BLaER1 treated with 17β-estradiol and CSF1 and Interleukin-3, amounts not matched to agents 10 nM and 100 nM (cell line): ENCODE measurements at regions not wholly inside any gene's neighbourhood (a gene's known extent, or its start where the extent isn't known, plus 50 kb on each side); places are given as distances from the start of the nearest gene placed in this dataset.

Experiments
- H3K27ac ChIP-seq, 11 experiments: shearing (Covaris generic); formaldehyde crosslinking; 2 replicates each; pipeline ENCODE4 v1.8.1; 2022
- H3K27me3 ChIP-seq, 11 experiments: shearing (Covaris generic); formaldehyde crosslinking; 2 replicates each; pipeline ENCODE4 v1.8.1; 2022
- H3K36me3 ChIP-seq, 11 experiments: shearing (Covaris generic); formaldehyde crosslinking; 2 replicates each; pipeline ENCODE4 v1.8.1; 2022
- H3K4me1 ChIP-seq, 10 experiments: shearing (Covaris generic); formaldehyde crosslinking; 2 replicates each; pipeline ENCODE4 v1.8.1; 2022
- H3K4me2 ChIP-seq, 11 experiments: shearing (Covaris generic); formaldehyde crosslinking; 2 replicates each; pipeline ENCODE4 v1.8.1; 2022
- H3K4me3 ChIP-seq, 10 experiments: shearing (Covaris generic); formaldehyde crosslinking; 2 replicates each; pipeline ENCODE4 v1.8.1; 2022
- H3K9ac ChIP-seq, 11 experiments: shearing (Covaris generic); formaldehyde crosslinking; 2 replicates each; pipeline ENCODE4 v1.8.1; 2022
- H3K9me3 ChIP-seq, 11 experiments: shearing (Covaris generic); formaldehyde crosslinking; replicated peaks in 1 of 11; 2 replicates each; pipeline ENCODE4 v1.8.1; 2022
- H4K20me1 ChIP-seq, 11 experiments: shearing (Covaris generic); formaldehyde crosslinking; 2 replicates each; pipeline ENCODE4 v1.8.1; 2022
- Cebpa-rat ChIP-seq, 11 experiments: shearing (Covaris generic); IDR thresholded peaks; 2 replicates each; pipeline ENCODE4 v1.8.1; 2022

- Histone ChIP-seq H3K27me3 (no peaks in the 10 kb centered on the region), H4K20me1 (no peaks in the 10 kb centered on the region), H3K4me1 (peaks cover 0 to 12% (median 0%) of the 10 kb centered on the region in 10 experiments; a peak in 5 of 20 replicates), H3K36me3 (no peaks in the 10 kb centered on the region), H3K9me3 (no peaks in the 10 kb centered on the region), H3K4me2 (no peak overlapping the region), H3K9ac (no peak overlapping the region), H3K4me3 (no peak overlapping the region), H3K27ac (no peak overlapping the region)
- no peak for TF ChIP-seq Cebpa-rat (IDR thresholded peaks at IDR 0.05)
Measured at GRCh38 chr1:114214016-114214415, 60.3 kb upstream of the SYT6 start.

- Histone ChIP-seq H3K27ac (no peak overlapping the region), H3K27me3 (no peaks in the 10 kb centered on the region)
- TF ChIP-seq Cebpa-rat (IDR thresholded peaks at IDR 0.05): no peak
Measured at GRCh38 chr1:114209971-114210370, 56.3 kb upstream of the SYT6 start.

GRCh38 chr1:114208714-114209113 is 55.0 kb upstream of the SYT6 start:
- H3K4me2 ChIP-seq: peak overlapping the region in 3 of 11 experiments; percentile 12 to 53 (median 51); a peak in 5 of 22 replicates
- H3K9me3 ChIP-seq: no peaks in the 10 kb centered on the region
- H3K36me3 ChIP-seq: no peaks in the 10 kb centered on the region
- H4K20me1 ChIP-seq: no peaks in the 10 kb centered on the region
- no peak overlapping the region for H3K4me3 ChIP-seq
- peaks cover 0 to 22% (median 0%) of the 10 kb centered on the region in 10 experiments; a peak in 5 of 20 replicates for H3K4me1 ChIP-seq
- no peaks in the 10 kb centered on the region for H3K27me3 ChIP-seq
- no peak overlapping the region for H3K27ac ChIP-seq
- no peak overlapping the region for H3K9ac ChIP-seq
- peak in 4 of 11 experiments; percentile 28 to 59 (median 42); a peak in 2 of 22 replicates for TF ChIP-seq Cebpa-rat (IDR thresholded peaks at IDR 0.05)

More at GRCh38 chr1:114209971-114210370, 56.3 kb upstream of the SYT6 start:
- no peak overlapping the region for H3K4me3 ChIP-seq
- H3K4me1 ChIP-seq: peaks cover 0 to 22% (median 0%) of the 10 kb centered on the region in 10 experiments; a peak in 5 of 20 replicates
- H4K20me1 ChIP-seq: no peaks in the 10 kb centered on the region
- no peak overlapping the region for H3K9ac ChIP-seq
- H3K36me3 ChIP-seq: no peaks in the 10 kb centered on the region
- H3K9me3 ChIP-seq: no peaks in the 10 kb centered on the region
- H3K4me2 ChIP-seq: no peak overlapping the region

- peak overlapping the region in 2 of 11 experiments; percentile 51 to 53; a peak in 2 of 22 replicates for H3K4me2 ChIP-seq
- H3K27ac ChIP-seq: no peak overlapping the region
- no peak overlapping the region for H3K9ac ChIP-seq
- no peaks in the 10 kb centered on the region for H3K9me3 ChIP-seq
- H3K4me1 ChIP-seq: peaks cover 0 to 22% (median 0%) of the 10 kb centered on the region in 10 experiments; a peak in 5 of 20 replicates
- H4K20me1 ChIP-seq: no peaks in the 10 kb centered on the region
- no peak for TF ChIP-seq Cebpa-rat (IDR thresholded peaks at IDR 0.05)
- no peaks in the 10 kb centered on the region for H3K36me3 ChIP-seq
- no peaks in the 10 kb centered on the region for H3K27me3 ChIP-seq
- no peak overlapping the region for H3K4me3 ChIP-seq
Measured at GRCh38 chr1:114208106-114208505, 54.4 kb upstream of the SYT6 start.

DNA sequence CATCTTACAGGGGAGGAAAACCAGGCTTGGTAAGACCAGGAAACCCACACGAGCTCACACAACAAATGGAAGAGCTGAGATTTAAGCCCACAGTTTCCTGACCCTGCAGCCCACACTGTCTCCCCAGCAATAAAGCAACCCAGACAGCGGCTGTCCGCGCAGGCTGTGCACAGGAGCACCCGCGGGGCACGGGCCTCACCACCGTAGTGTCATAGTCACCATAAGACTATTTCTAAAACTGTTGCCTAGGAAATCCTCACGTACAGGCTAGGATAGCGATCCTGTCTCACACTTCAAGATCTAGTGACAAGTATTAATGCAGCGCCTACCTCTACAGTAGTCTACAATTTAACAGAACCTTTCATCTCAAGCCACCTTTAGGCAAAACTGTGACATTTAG is 54.0 kb upstream of the SYT6 start:
- Histone ChIP-seq H3K4me1 (peaks cover 0 to 22% (median 0%) of the 10 kb centered on the region in 10 experiments; a peak in 5 of 20 replicates), H3K27me3 (no peaks in the 10 kb centered on the region), H3K27ac (no peak overlapping the region), H3K9me3 (no peaks in the 10 kb centered on the region), H3K4me3 (no peak overlapping the region), H3K36me3 (no peaks in the 10 kb centered on the region), H3K9ac (no peak overlapping the region), H3K4me2 (no peak overlapping the region), H4K20me1 (no peaks in the 10 kb centered on the region)
- no peak for TF ChIP-seq Cebpa-rat (IDR thresholded peaks at IDR 0.05)

DNA sequence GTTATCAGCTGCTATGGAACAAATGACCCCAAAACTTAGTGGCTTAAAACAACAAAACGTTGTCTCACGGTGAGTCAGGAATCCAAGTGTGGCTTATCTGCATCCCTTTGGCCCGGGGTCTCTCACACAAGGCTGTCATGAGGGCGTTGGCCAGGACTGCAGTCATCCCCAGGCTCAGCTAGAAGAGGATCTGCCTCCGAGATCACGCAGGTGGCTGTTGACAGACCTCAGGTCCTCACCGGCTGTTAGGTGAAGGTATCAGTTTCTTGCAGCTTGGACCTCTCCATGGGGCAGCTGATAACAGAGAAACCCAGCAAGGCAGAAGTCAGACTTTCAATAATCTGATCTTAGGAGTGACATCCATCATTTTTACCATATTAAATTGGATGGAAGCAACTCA is 52.7 kb upstream of the SYT6 start:
- no peaks in the 10 kb centered on the region for H3K36me3 ChIP-seq
- H3K4me3 ChIP-seq: no peak overlapping the region
- H3K9ac ChIP-seq: no peak overlapping the region
- no peak overlapping the region for H3K4me2 ChIP-seq
- no peaks in the 10 kb centered on the region for H3K27me3 ChIP-seq
- H3K27ac ChIP-seq: no peak overlapping the region
- TF ChIP-seq Cebpa-rat (IDR thresholded peaks at IDR 0.05): no peak
- no peaks in the 10 kb centered on the region for H3K9me3 ChIP-seq
- H3K4me1 ChIP-seq: peaks cover 0 to 22% (median 0%) of the 10 kb centered on the region in 10 experiments; a peak in 6 of 20 replicates
- no peaks in the 10 kb centered on the region for H4K20me1 ChIP-seq

- H3K36me3 ChIP-seq: no peaks in the 10 kb centered on the region
- peaks cover 0 to 30% (median 0%) of the 10 kb centered on the region in 10 experiments; a peak in 6 of 20 replicates for H3K4me1 ChIP-seq
- H3K27ac ChIP-seq: no peak overlapping the region
- no peak overlapping the region for H3K4me2 ChIP-seq
- peaks cover 0 to 6% (median 0%) of the 10 kb centered on the region in 11 experiments; a peak in 2 of 22 replicates for H3K9me3 ChIP-seq
- H3K27me3 ChIP-seq: no peaks in the 10 kb centered on the region
- H4K20me1 ChIP-seq: no peaks in the 10 kb centered on the region
- TF ChIP-seq Cebpa-rat (IDR thresholded peaks at IDR 0.05): no peak
- H3K4me3 ChIP-seq: no peak overlapping the region
- H3K9ac ChIP-seq: no peak overlapping the region
Measured at GRCh38 chr1:114203595-114204128, 50.0 kb upstream of the SYT6 start.
